GM21786 (cell line): ENCODE measurements at regions not wholly inside any gene's neighbourhood (a gene's known extent, or its start where the extent isn't known, plus 50 kb on each side); places are given as distances from the start of the nearest gene placed in this dataset.

Experiments used
- ATAC-seq: cut with Tn5 transposase; IDR thresholded peaks from one replicate; pipeline ENCODE4 v1.9.1; 2021; ENCODE audit not compliant: unreplicated experiment

- no peak for ATAC-seq
Observed at GRCh38 chr12:97267594-97268202, 194.9 kb upstream of the RMST start.

GRCh38 chr12:97272471-97272870, 190.1 kb upstream of the RMST start:
- ATAC-seq = no peak

GRCh38 chr12:97274386-97274785, 188.2 kb upstream of the RMST start:
- no peak for ATAC-seq

- ATAC-seq = no peak
Observed at GRCh38 chr12:97275256-97275655, 187.3 kb upstream of the RMST start.

GRCh38 chr12:97275728-97276590, 186.6 kb upstream of the RMST start:
- ATAC-seq = no peak

- ATAC-seq = no peak
Observed at GRCh38 chr12:97276661-97277429, 185.8 kb upstream of the RMST start.

- no peak for ATAC-seq
Observed at GRCh38 chr12:97283297-97283696, 179.3 kb upstream of the RMST start.

- no peak for ATAC-seq
Observed at GRCh38 chr12:97288531-97288930, 174.1 kb upstream of the RMST start.

GRCh38 chr12:97292588-97292987, 170.0 kb upstream of the RMST start:
- ATAC-seq = no peak

- ATAC-seq = no peak
Observed at GRCh38 chr12:97293541-97293940, 169.1 kb upstream of the RMST start.

- ATAC-seq = no peak
Observed at GRCh38 chr12:97299847-97300246, 162.8 kb upstream of the RMST start.

GRCh38 chr12:97300431-97300830, 162.2 kb upstream of the RMST start:
- no peak for ATAC-seq

GRCh38 chr12:97300891-97301290, 161.7 kb upstream of the RMST start:
- ATAC-seq = no peak

GRCh38 chr12:97301576-97301975, 161.0 kb upstream of the RMST start:
- no peak for ATAC-seq

- ATAC-seq = no peak
Observed at GRCh38 chr12:97305651-97306050, 157.0 kb upstream of the RMST start.

GRCh38 chr12:97306147-97306546, 156.5 kb upstream of the RMST start:
- ATAC-seq = peak; percentile 97

GRCh38 chr12:97308576-97309198, 153.9 kb upstream of the RMST start:
- no peak for ATAC-seq

- no peak for ATAC-seq
Observed at GRCh38 chr12:97309921-97310320, 152.7 kb upstream of the RMST start.

- no peak for ATAC-seq
Observed at GRCh38 chr12:97312570-97313135, 150.0 kb upstream of the RMST start.

GRCh38 chr12:97313471-97314190, 149.0 kb upstream of the RMST start:
- ATAC-seq = no peak
